ENCODE measurements at regions not wholly inside any gene's neighbourhood (a gene's known extent, or its start where the extent isn't known, plus 50 kb on each side); places are given as distances from the start of the nearest gene placed in this dataset.

- H3K4me2 ChIP-seq (ENCODE audit: low read length), result no peak overlapping the region
- H3K9me2 ChIP-seq (ENCODE audit: insufficient read depth), result no peaks in the 10 kb centered on the region
- DNase-seq (ENCODE audit: low read depth, low spot score) (no peak), ATAC-seq (no peak)
- intact Hi-C loops (cut with micrococcal nuclease), result no loop called here
- no peak overlapping the region for H3K9ac ChIP-seq (ENCODE audit: low read length)
- POLR2A ChIA-PET, result no interaction called here
- no peaks in the 10 kb centered on the region for H3K79me2 ChIP-seq (ENCODE audit: insufficient read depth, low read length)
- CTCF ChIA-PET, result no interaction called here
- H3K27ac ChIP-seq (ENCODE audit: low read depth, low read length), result no peak overlapping the region
- BruUV-seq (replicated peaks), result no TSS peak
- no peaks in the 10 kb centered on the region for H4K20me1 ChIP-seq (ENCODE audit: insufficient read depth)
- no peaks in the 10 kb centered on the region for H3K4me1 ChIP-seq (ENCODE audit: control insufficient read depth in 1 of 2, insufficient read depth in 2 of 2, low read length in 2 of 2)
- RAD21 ChIA-PET (ENCODE audit: low non-redundant PET in 1 of 2, low total read pairs in 2 of 2, uncharacterized antibody in 2 of 2, unreplicated experiment in 2 of 2), result no interaction called here
- no peak overlapping the region for H3K4me3 ChIP-seq (replicated peaks in 1 of 2; ENCODE audit: low read depth in 1 of 2, low read length in 2 of 2)
- no peak for TF ChIP-seq RAD21 (IDR thresholded peaks at IDR 0.05; ENCODE audit: low read depth)
- no peak for TF ChIP-seq CEBPB (IDR thresholded peaks at IDR 0.05; ENCODE audit: low read depth)
- TF ChIP-seq ZNF274 (IDR thresholded peaks at IDR 0.05; ENCODE audit: low read depth, low read length), result no peak
- TF ChIP-seq CBX3 (IDR thresholded peaks at IDR 0.05; ENCODE audit: low read depth), result no peak
- no peak for TF ChIP-seq EGR1 (IDR thresholded peaks at IDR 0.05; ENCODE audit: low read depth)
- no peak for TF ChIP-seq SP1 (IDR thresholded peaks at IDR 0.05; ENCODE audit: low read depth)
- no peak for TF ChIP-seq EZH2phosphoT487 (IDR thresholded peaks at IDR 0.05; ENCODE audit: borderline replicate concordance)
- no peak for TF ChIP-seq ZBTB33 (IDR thresholded peaks at IDR 0.05; ENCODE audit: extremely low read depth, insufficient replicate concordance, low read length)
- TF ChIP-seq EZH2 (IDR thresholded peaks at IDR 0.05), result no peak
- TF ChIP-seq POLR2AphosphoS5 (IDR thresholded peaks at IDR 0.05; ENCODE audit: low read depth, low read length), result no peak
- no peak for TF ChIP-seq JUND (IDR thresholded peaks at IDR 0.05)
- TF ChIP-seq YY1 (IDR thresholded peaks at IDR 0.05; ENCODE audit: extremely low read depth, insufficient replicate concordance, low read depth, low read length), result no peak
- no peak for TF ChIP-seq REST (IDR thresholded peaks at IDR 0.05; ENCODE audit: low read depth)
- no peak for TF ChIP-seq ATF3 (IDR thresholded peaks at IDR 0.05)
- no peak for TF ChIP-seq FOSL1 (IDR thresholded peaks at IDR 0.05; ENCODE audit: low read depth)
- no peaks in the 10 kb centered on the region for H3K9me3 ChIP-seq (ENCODE audit: control insufficient read depth in 1 of 2, insufficient read depth in 1 of 2, low read depth in 1 of 2, low read length in 2 of 2)
- H3K27me3 ChIP-seq (ENCODE audit: insufficient read depth, low read length), result no peaks in the 10 kb centered on the region
- no peaks in the 10 kb centered on the region for H3K36me3 ChIP-seq (ENCODE audit: control insufficient read depth in 1 of 2, insufficient read depth in 2 of 2, low read length in 2 of 2)
- H2AFZ ChIP-seq (ENCODE audit: low read depth, low read length, poor library complexity, severe bottlenecking), result no peak overlapping the region
Measured at GRCh38 chr5:74183041-74183440, 457.5 kb downstream of the ENC1 start.
